ENCODE measurements at regions not wholly inside any gene's neighbourhood (a gene's known extent, or its start where the extent isn't known, plus 50 kb on each side); places are given as distances from the start of the nearest gene placed in this dataset.

DNA sequence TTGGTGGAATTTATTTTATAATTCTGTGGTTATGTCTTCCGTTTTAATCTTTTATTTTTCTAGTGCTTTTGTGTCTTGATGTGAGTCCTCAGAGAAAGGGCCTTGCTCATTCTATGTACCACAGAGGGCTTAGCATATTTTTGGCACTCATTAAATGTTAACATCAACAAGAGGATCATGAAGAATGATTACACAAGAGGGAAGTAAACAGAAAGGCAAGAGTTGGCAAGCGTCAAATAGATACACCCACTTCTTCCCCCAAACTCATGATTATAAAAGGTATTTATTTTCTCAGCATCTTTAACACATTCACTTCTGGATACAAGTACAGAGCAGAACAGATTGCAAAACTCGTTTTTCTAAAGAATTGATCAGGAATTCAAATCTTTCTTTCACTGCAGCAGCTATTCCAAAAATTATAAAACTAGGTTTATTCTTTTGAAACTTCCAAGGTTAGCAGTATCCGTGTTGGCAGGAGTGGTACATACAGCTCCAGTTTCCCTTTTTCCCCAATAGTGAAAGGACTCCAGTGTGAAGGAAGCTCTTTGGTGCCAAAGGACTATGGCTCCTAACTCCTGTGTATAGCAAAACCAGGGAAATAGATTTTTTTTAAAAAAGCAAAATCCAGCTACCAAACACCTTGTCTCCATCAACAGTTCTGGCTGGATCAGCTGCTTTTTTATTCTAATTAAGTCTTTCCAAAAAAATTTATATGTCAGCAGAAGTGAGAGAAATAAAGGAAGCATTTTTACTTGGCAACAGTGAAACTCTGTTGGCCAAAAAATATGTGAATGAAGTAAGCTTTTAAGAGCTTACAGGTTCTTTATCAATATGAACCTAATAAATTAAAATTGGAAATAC, 221.9 kb downstream of the ADGRG6 start:
- no peak for FAIRE-seq
- H3K4me3 ChIP-seq: no peak overlapping the region
- H3K79me2 ChIP-seq (ENCODE audit: control insufficient read depth, insufficient read depth, low read length): no peaks in the 10 kb centered on the region
- ATAC-seq: no peak
- DNase-seq (ENCODE audit: low read depth, low spot score): no peak
- no peaks in the 10 kb centered on the region for H4K20me1 ChIP-seq (ENCODE audit: control insufficient read depth, insufficient read depth)
- TF ChIP-seq MXI1 (IDR thresholded peaks at IDR 0.05; ENCODE audit: low read depth, low read length) (no peak), MEF2A (IDR thresholded peaks at IDR 0.05; ENCODE audit: insufficient read depth, low read depth, low read length) (no peak), SIX5 (IDR thresholded peaks at IDR 0.05; ENCODE audit: low read depth, low read length, severe bottlenecking) (no peak), BRCA1 (IDR thresholded peaks at IDR 0.05; ENCODE audit: low read depth, low read length) (no peak), LARP7 (IDR thresholded peaks at IDR 0.05) (no peak), CBX5 (IDR thresholded peaks at IDR 0.05; ENCODE audit: low read depth) (no peak), CHD1 (IDR thresholded peaks at IDR 0.05; ENCODE audit: low read depth, low read length) (no peak), NFXL1 (IDR thresholded peaks at IDR 0.05; ENCODE audit: borderline replicate concordance) (no peak), HDGF (IDR thresholded peaks at IDR 0.05) (no peak), JUNB (IDR thresholded peaks at IDR 0.05) (no peak), MEF2B (IDR thresholded peaks at IDR 0.05; ENCODE audit: partially characterized antibody, poor library complexity, severe bottlenecking) (no peak), SUZ12 (IDR thresholded peaks at IDR 0.05; ENCODE audit: unreplicated experiment) (no peak), SMC3 (IDR thresholded peaks at IDR 0.05; ENCODE audit: borderline replicate concordance, low read length) (no peak), MYB (IDR thresholded peaks at IDR 0.05; ENCODE audit: borderline replicate concordance, low read depth, low read length) (no peak)
- TF ChIP-seq, protein P1, sequence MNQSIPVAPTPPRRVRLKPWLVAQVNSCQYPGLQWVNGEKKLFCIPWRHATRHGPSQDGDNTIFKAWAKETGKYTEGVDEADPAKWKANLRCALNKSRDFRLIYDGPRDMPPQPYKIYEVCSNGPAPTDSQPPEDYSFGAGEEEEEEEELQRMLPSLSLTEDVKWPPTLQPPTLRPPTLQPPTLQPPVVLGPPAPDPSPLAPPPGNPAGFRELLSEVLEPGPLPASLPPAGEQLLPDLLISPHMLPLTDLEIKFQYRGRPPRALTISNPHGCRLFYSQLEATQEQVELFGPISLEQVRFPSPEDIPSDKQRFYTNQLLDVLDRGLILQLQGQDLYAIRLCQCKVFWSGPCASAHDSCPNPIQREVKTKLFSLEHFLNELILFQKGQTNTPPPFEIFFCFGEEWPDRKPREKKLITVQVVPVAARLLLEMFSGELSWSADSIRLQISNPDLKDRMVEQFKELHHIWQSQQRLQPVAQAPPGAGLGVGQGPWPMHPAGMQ (IDR thresholded peaks at IDR 0.05; ENCODE audit: borderline replicate concordance): no peak
- TF ChIP-seq, protein P2, sequence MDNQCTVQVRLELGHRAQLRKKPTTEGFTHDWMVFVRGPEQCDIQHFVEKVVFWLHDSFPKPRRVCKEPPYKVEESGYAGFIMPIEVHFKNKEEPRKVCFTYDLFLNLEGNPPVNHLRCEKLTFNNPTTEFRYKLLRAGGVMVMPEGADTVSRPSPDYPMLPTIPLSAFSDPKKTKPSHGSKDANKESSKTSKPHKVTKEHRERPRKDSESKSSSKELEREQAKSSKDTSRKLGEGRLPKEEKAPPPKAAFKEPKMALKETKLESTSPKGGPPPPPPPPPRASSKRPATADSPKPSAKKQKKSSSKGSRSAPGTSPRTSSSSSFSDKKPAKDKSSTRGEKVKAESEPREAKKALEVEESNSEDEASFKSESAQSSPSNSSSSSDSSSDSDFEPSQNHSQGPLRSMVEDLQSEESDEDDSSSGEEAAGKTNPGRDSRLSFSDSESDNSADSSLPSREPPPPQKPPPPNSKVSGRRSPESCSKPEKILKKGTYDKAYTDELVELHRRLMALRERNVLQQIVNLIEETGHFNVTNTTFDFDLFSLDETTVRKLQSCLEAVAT (IDR thresholded peaks at IDR 0.05): no peak
- ChIA-PET CTCF (interaction anchor here (1.4 to 1.5 kb wide), 2 partner anchors 8 to 49 kb away, joined by 4 read pairs; no protein-coding TSS in a partner anchor), SMC1A (ENCODE audit: uncharacterized antibody, unreplicated experiment) (no interaction called here), RAD21 (ENCODE audit: unreplicated experiment) (no interaction called here), POLR2A (no interaction called here)
- BruUV-seq (replicated peaks): no TSS peak
- H3K9me3 ChIP-seq (replicated peaks; ENCODE audit: control insufficient read depth, insufficient read depth, low read length): no peaks in the 10 kb centered on the region
- H3K4me2 ChIP-seq (ENCODE audit: control insufficient read depth, insufficient read depth): no peak overlapping the region
- intact Hi-C loops (cut with micrococcal nuclease; ENCODE audit: unreplicated experiment): no loop called here
- WGBS (ENCODE audit: insufficient coverage, insufficient replicate concordance, low lambda C conversion rate, missing lambda C conversion rate): 15% methylated on average over 4 of the region's 4 CpGs
- no peak overlapping the region for H3K27ac ChIP-seq (ENCODE audit: control insufficient read depth, insufficient read depth)
- H3K9ac ChIP-seq (ENCODE audit: control insufficient read depth, insufficient read depth, low read length): no peak overlapping the region
- no peaks in the 10 kb centered on the region for H3K36me3 ChIP-seq (ENCODE audit: control insufficient read depth in 2 of 2, insufficient read depth in 2 of 2, low read length in 1 of 2)
- H3K4me1 ChIP-seq (ENCODE audit: control insufficient read depth, insufficient read depth, low read length): no peaks in the 10 kb centered on the region
- no peak overlapping the region for H2AFZ ChIP-seq (ENCODE audit: control insufficient read depth, low read depth, low read length)
- in situ Hi-C loops (cut with MboI): no loop called here
- H3K27me3 ChIP-seq (replicated peaks in 1 of 2; ENCODE audit: control insufficient read depth in 2 of 2, insufficient read depth in 2 of 2, low read length in 1 of 2): no peaks in the 10 kb centered on the region; a peak in 1 of 4 replicates

Measured in GM12878 (cell line).